ENCODE measurements at regions not wholly inside any gene's neighbourhood (a gene's known extent, or its start where the extent isn't known, plus 50 kb on each side); places are given as distances from the start of the nearest gene placed in this dataset.

- TF ChIP-seq MXI1 (IDR thresholded peaks at IDR 0.05; ENCODE audit: borderline replicate concordance, low read depth, low read length) (no peak), POLR2A (IDR thresholded peaks at IDR 0.05; ENCODE audit: low read depth, low read length) (no peak), NFE2L2 (IDR thresholded peaks at IDR 0.05; ENCODE audit: low read depth, low read length) (no peak), FOS (IDR thresholded peaks at IDR 0.05; ENCODE audit: low read depth, low read length) (no peak), RAD21 (IDR thresholded peaks at IDR 0.05; ENCODE audit: low read length) (no peak), RFX5 (IDR thresholded peaks at IDR 0.05; ENCODE audit: low read depth, low read length) (no peak)
- TF ChIP-seq, protein P1, sequence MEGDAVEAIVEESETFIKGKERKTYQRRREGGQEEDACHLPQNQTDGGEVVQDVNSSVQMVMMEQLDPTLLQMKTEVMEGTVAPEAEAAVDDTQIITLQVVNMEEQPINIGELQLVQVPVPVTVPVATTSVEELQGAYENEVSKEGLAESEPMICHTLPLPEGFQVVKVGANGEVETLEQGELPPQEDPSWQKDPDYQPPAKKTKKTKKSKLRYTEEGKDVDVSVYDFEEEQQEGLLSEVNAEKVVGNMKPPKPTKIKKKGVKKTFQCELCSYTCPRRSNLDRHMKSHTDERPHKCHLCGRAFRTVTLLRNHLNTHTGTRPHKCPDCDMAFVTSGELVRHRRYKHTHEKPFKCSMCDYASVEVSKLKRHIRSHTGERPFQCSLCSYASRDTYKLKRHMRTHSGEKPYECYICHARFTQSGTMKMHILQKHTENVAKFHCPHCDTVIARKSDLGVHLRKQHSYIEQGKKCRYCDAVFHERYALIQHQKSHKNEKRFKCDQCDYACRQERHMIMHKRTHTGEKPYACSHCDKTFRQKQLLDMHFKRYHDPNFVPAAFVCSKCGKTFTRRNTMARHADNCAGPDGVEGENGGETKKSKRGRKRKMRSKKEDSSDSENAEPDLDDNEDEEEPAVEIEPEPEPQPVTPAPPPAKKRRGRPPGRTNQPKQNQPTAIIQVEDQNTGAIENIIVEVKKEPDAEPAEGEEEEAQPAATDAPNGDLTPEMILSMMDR (conservative IDR thresholded peaks at IDR 0.05; ENCODE audit: low read depth, low read length), result no peak
Observed at GRCh38 chr14:38608244-38608643, 352.4 kb upstream of the CLEC14A start.
